Stimulated activated CD8-positive, alpha-beta memory T cell treated with anti-CD3 and anti-CD28 coated beads, Interleukin-7, amount 100 ng/mL, for 1 hour (primary cell): ENCODE measurements at regions not wholly inside any gene's neighbourhood (a gene's known extent, or its start where the extent isn't known, plus 50 kb on each side); places are given as distances from the start of the nearest gene placed in this dataset.

Source experiments
- DNase-seq, 2 donors: peaks; one replicate each; pipeline ENCODE4 v3.0.0-alpha.2; 2020; ENCODE audit warnings: low read depth in 2 of 2

DNA sequence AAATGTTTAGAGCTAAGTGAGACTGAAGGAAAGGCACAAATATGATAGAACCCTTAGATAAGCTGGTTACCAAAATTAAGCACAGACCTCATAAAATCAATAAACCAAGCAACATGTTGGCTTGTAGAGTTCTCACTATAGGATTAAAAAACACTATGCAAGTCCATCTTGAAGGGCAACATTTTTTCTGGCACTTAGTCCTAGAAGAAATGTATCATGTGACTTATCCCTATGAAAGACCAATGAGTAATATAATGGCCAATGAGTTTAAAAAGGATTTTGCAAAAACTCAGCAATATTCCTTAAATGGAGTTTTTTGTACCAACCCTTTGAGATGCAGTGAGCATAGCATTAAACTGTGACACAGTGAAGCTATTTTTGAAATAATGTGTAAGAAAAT lies 216.3 kb upstream of the ADRA1B start:
- DNase-seq: no peak

DNA sequence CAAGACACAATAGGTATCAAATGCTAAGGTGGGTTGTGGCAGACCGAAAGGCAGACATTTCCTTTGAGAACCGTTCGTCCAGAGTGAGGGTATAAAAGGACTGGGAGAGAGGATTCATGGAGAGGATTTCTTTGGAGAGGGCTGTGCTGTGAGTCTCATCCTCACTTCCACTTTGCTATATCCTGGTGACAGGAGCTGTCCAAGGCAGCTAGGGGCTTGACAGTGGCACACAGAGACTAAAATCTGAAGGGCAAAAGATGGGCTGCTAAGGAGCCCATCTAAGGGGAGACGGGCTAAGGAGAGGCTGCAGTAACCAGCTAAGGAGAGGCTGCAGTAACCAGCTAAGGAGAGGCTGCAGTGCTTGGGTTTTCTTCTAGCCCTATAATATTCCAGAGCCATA lies 214.0 kb upstream of the ADRA1B start:
- DNase-seq: no peak

DNA sequence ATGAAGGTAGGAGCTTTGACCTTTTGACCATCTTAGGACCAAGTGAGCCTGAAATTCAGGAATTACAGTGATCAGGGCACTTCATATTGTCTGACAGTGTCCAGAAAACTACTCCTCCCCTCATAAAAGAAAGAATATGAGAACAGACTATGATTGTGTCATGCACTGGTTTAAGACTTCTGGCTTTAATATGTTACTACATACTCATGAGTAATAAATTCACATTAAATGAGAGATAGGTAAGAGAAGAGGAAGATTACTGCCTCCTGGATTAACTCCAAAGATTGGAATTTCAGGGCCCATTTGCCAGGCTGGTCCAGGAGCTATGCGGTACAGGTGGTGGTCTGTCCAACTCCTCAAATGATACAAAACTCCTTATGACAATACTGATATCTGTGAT lies 213.5 kb upstream of the ADRA1B start:
- no peak for DNase-seq

DNA sequence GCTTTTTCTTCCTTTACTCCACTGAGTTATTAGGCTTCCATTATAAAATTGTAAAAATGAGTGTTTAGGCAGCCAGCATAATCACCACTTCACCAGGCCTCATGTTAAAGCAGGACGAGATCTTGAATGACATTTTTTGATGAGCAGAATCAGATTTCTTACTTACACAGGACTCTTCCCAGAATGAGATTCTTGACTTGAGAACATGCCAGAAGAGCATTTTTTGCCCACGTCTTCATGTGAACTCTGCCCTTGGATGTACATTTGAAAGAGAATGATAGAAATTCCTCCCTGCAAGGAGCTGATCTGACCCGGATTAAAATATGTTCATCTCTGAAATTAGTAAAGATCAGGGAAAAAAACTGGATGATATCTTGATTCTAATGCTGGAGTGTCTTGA lies 212.1 kb upstream of the ADRA1B start:
- no peak for DNase-seq

DNA sequence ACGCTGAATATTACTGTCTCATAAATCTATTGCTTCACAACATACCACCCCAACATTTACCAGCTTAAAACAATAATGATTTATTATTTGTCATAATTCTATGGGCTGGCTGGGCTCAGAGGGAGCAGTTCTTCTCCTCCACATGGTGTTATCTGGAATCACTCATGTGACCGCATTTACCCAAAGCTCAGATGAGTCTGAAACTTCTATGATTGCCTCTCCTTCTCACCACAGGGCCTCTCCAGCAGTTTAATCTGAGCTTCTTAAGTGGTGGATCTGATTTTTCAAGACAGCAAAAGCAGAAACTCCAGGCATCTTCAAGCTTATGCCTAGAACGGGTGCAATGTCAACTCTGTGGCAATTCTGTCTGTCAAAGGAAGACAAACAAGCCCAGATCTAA lies 210.3 kb upstream of the ADRA1B start:
- no peak for DNase-seq

DNA sequence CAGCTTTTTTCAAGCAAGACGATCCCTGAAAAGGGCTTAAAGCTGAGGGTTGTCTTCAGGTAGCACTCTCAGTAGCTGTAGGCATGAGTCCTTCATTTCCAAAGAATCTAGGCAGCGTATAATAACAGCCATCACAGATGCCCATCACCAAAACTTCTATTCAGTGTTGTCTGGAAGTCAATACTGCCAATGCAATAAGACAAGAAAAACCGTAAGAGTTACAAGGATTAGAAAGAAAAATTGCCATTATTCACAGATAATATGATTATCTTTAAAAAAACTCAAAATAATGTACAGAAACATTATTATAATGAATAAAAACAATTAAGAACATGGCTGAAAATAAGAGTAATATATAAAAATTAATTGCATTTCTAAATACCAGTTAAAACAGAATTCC lies 208.2 kb upstream of the ADRA1B start:
- no peak for DNase-seq

DNA sequence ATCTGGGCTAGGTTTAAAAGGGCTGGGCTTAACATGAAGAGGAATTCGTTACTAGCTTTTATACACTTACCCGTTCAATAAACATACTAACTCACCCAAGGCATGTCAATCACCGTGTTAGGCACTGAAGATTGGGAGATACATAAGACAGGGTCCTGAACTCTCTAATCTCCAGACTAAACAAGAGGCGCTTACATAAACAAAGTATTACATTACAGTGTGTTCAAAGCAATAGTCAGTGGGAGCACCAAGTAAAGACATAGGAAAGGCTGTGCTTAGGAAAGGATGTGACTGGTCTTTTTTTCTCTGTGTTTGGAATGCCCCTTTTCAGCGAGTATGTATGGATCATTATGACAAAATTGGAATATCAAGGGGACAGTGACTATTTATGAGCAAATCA lies 203.6 kb upstream of the ADRA1B start:
- no peak for DNase-seq

DNA sequence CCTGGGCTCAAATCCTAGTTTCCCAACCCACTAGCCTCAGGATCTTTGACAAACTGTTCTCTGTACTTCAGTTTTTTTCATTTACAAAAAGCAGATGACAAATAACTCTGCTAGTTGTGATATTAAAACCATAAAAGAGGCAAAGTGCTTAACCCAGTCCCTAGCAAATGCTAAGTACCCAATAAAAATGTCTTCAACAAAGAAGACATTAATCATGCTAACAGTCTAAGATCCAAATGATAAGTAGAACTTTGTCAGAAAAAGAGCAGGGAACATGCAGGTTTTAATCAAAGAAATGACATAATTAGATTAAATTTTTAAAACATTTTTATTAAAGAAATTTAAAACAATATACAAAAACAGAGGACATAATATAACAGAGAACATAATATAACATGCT lies 203.0 kb upstream of the ADRA1B start:
- no peak for DNase-seq

DNA sequence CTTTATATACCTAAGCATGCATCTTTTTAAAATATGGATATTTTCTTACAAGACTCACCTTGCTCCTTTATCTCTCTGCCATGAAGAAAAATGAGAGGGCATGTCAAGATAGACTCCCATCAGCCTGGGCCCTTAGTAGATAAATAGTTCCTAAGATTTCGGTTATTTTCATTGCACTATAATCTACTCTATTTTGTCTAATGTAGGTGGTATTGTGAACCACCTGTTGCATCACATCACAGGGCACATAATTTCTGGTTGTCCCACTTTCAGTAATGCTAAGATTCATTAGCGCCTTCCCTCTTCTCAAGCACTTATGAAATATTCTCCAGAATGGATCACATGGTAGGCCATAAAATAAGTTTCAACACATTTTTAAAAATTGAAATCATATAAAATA lies 202.5 kb upstream of the ADRA1B start:
- no peak for DNase-seq

DNA sequence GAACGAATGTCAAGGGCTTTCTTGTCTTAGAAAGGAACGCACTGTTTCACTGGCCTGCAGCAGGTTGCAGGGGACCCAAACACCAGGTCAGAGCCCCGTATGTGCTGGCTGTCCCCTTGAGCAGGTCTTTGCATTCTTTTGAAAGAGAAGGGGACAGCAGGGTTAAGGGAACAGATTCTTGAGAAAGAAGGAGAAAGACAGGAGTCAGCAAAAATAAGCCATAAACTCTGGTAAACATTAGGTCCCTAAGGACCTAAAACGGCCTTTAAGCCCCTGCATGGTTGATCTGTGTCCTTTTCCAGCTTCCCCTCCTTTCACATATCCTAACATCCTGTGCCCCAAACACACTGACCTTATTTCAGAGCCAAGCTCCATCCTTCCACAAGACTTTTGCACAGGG lies 190.8 kb upstream of the ADRA1B start:
- no peak for DNase-seq

DNA sequence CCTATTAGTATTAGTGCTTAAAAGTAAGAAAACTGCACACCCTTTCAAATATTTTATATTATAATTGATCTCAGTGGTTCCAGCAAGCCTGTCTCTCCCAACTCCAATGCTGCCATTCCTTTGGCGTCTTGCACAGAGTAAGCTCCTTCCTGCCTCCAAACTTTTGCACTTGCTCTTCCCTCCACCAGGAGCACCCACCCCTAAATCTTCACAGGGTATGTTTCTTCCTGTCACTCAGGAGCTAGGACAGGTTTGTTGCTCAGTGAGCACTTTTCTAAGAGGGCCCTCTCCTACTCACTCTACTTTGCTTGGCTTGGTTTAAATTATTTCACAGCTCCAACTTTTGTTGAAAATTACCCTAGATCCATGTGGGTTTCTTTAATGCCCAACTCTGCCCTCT lies 189.1 kb upstream of the ADRA1B start:
- DNase-seq: no peak

DNA sequence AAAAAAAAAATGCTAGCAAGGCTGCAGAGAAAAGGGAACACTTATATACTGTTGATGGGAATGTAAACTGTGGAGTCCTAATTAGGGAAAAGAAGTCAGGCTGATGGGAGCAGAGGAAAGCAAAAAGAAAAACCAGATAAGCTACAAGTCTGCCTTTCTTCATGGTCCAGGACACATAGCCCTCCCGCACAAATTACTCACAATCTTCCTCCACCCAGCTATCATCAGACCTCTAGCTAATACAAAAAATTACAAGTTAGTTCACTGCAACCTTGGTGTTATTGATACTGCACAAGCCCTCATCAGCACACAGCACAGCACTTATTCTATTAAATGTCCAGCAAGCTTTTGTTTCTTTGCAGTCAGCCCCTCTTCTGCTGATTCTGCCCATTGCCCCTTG lies 186.0 kb upstream of the ADRA1B start:
- no peak for DNase-seq

DNA sequence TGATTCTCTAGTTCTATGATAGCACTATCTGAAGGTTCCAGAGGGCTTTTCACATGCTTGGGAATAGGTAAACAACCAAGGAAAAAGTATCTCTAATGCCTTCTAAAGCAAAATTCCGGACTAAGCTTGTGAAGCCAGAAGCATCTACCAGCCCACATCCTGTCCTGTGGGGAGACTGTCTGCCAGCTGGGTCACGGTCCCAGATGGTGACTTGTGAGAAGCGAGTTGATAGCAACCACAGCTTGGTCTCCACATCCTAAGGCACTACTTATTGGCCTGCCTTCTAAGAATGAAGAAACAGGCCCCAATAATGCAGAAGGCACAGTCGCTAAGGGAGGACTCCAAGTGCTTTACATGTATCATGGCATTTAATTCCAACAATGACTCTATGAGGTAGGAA lies 184.1 kb upstream of the ADRA1B start:
- DNase-seq: no peak

DNA sequence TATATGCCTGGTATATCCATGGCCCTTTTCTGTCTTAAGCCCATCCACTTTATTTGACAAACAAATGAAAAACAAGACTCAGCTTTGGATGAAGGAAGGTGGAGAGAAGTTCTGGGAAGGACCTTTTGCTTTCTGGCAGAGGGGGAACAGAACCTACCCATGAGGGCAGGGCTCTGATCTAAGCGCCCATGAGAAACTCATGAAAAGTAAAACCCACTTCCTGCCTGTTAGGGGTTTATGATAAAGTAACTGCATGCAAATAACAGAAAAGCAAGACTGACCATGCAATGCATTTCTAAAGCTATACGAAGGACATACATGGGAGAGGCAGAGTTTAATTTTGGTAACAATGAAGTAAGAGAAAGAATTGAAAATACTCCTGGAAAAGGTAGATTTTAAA lies 181.9 kb upstream of the ADRA1B start:
- no peak for DNase-seq

DNA sequence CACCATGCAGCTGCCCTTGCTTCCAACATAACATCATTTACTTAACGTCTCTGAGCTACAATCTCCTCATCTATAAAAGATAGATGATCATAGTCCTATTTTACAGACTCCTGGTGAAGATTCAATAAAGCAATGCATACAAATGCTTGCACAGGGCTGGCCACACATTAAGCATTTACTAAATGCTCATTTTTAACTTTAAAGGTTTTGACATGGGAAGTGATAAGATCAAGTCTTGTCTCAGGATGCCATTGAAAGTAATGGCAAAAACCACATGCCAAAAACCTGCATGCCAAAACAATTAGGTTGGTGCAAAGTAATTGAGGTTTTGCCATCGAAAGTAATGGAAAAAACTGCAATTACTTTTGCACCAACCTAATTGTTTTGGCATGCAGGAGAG lies 181.2 kb upstream of the ADRA1B start:
- no peak for DNase-seq

DNA sequence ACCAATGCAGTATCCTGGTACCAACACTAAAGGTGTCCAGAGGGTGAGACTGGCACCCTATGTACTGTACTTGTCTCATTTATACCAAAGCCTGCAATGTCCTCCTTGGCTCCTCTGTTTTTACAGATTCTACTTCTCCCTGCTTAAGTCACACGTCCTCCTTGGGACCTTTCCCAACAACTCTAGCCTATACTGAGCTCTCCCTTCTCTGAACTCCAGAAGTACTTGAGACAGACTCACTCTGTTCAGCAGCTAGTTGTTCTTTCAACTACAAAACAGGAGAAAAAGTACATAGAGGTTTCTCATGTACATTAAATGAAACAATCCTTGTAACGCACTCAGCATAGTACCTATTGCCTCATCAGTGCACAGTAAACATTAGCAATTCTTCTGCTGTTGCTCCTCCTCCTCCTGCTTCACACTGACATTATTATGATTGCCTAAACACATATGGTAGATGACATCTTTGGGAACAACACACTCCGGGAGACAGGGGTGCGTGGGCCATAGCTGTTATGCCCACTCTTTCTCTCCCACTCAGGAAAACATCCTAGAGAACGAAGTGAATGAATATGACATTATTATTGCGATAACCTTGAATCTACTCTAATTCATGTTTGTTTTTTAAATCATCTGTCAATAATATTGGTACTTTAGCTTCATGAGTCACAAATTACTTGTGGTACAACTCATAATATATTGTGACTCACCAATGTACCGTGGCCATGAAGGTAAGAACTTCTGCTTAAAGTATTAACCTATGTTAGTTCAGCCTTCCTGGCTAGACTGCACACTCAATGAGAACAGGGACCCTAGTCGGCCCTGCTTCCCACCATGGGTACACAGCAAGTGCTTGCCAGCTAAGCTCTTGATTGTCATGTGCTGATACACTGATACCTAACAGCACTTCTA lies 180.3 kb upstream of the ADRA1B start:
- no peak for DNase-seq

DNA sequence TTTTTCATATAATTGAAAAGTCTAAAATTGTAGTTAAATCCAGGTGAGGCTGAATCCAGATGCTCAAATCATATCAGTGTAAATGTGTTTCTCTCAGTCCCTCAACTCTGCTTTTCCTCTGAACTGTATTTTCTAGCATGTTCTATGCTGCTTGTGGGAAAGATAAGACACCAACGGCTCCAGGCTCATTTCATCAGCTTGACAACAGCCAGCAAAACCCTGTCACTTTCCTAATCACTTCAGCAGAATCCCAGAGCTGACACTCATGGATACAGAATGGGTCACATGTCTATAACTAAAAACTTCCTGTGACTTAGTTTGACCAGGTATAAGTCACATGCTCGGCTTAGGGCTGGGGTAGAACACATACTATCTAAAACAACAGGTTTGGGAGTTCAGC lies 179.4 kb upstream of the ADRA1B start:
- DNase-seq: no peak

DNA sequence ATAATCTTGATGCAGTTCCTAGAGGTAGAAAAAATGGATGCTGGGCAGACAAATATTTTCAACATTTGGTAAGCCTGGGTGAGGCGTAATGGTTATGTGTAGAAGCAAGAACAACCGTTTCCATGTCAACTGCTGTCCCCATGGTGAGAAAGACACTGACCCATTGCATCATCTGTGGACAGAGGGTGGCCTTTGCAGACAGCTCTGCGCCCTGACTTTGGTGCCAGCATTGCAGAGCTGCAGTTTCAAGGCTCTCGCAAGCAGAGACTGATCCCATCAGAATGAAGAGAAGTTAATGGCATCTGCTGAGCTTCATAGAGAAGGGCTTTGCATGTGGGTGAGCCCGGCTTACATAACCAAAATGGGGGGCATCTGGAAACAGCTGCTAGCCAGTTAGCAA lies 179.0 kb upstream of the ADRA1B start:
- DNase-seq: no peak

DNA sequence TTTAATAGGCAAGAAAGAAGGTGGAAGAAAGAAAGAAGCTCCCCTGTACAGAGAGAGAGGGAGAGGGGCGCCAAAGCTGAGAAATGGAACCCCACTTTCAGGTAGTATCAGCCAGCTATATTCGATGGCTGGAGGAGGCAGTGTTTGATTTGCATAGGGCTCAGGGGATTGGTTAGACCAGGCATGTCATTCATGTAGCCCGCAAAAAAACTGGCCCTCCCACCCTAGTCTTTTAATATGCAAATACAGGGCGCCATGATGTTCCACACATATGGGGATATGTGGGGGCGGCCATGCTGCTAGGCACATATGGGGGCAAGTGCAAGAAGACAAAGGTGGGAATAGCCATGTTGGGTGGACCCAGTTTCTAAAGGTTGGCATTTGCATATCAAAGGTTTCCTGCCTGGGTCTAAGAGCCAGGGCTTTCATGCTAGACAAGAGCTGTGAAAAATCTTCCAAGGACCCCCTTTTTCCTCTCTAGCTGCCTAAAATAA lies 174.4 kb upstream of the ADRA1B start:
- no peak for DNase-seq

DNA sequence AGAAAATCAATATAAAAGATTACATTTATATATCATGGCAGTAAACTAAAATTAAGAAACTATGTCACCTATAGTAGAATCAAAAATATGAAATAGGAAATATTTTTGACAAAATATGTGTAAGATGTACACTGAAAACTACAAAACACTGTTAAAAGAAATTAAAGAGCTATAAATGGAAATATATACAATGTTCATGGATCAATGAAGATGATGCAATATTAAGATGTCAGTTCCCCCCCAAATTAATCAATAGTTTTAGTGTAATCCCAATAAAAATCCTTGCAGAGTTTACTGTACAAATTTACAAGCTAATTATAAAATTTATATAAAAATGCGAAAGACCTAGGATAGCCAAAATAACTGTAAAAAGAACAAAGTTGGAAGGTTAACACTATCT lies 173.0 kb upstream of the ADRA1B start:
- DNase-seq: no peak

DNA sequence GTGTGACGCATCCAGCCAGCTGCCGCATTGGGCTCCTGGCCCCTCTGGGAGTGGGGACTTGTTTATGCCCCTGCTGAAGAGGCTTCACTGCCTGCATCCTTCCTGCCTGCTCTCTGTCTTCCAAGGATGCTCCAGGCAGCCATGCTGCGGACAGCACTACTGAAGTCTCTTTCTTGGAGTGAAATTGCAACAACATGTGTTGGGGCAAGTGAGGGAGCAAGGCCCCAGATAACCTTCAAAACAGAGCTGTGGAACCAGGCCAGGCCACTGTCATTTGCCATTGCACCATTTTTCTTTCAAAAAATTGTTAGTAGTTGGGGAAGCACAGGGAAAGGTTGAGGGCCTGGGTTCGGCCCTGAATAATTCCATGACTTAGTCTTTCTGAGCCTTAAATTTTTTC lies 169.6 kb upstream of the ADRA1B start:
- no peak for DNase-seq

DNA sequence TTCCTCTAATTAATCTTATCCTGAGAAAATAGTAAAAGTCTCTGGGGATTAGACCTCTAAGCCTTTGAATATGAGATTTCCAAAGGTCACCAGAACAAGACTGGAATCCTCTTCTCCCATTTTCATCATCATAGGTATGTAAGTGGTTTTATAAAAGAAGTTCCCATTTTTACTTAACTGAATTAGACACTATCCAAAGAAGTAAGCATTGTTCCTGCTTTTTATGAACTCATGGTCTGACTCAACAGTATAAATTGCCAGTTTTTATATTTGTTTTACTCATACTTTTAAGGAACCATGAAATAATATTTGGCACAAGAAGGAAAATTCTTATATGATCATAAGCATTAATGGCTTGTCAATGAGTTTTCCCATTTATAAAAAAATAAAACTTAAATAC lies 167.1 kb upstream of the ADRA1B start:
- DNase-seq: no peak

DNA sequence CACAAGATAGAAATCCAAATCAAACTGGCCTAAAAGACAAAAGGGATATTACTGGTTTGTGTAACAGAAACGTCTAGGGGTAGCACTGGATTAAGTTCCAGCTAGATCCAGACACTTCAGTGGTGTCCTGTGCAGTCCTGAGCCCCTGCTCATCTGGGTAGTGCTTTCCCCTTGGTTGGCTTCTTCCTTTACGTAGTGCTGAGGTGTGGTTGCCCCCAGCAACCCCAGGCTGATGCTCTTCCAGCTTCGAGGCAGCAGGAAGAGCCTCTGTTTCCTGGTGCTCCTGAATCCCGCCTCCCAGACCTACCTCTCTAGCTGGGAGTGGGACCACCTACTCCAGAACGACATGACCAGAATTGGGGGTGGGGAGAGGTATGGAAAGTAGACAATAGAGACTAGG lies 166.1 kb upstream of the ADRA1B start:
- DNase-seq: no peak

DNA sequence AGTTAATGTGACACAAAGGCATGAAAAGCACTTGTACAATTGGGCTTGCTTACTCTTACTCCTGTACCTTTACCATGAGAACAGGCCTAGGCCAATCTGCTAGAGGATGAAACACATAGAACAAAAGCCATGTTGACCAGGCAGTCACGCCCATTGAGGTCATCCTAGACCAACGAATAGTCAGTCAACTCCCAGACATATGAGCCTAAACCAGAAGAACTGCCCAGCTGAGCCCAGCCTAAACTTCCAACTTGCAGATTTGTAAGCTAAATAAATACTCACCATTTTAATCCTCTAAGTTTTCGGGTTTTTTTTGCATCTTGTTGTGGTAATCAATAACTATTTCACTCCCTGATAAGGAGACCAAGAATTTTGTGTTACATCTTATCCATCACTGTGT lies 164.8 kb upstream of the ADRA1B start:
- no peak for DNase-seq
